ENCODE measurements at regions not wholly inside any gene's neighbourhood (a gene's known extent, or its start where the extent isn't known, plus 50 kb on each side); places are given as distances from the start of the nearest gene placed in this dataset.

- no peaks in the 10 kb centered on the region for H3K36me3 ChIP-seq (ENCODE audit: insufficient read depth, low read length)
- no peaks in the 10 kb centered on the region for H3K4me1 ChIP-seq (ENCODE audit: insufficient read depth, low read length)
- H3K9me3 ChIP-seq (ENCODE audit: low read length): no peaks in the 10 kb centered on the region
- H3K4me3 ChIP-seq (ENCODE audit: low read depth in 1 of 2, low read length in 2 of 2): no peak overlapping the region
- H3K27ac ChIP-seq (ENCODE audit: low read depth, low read length): no peak overlapping the region
- H3K9ac ChIP-seq (ENCODE audit: low read length): no peak overlapping the region
- no peaks in the 10 kb centered on the region for H3K27me3 ChIP-seq (ENCODE audit: control insufficient read depth in 1 of 2, insufficient read depth in 2 of 2, low read length in 2 of 2)
Measured at GRCh38 chr20:52379723-52380336, 188.3 kb upstream of the ZFP64 start.

DNA sequence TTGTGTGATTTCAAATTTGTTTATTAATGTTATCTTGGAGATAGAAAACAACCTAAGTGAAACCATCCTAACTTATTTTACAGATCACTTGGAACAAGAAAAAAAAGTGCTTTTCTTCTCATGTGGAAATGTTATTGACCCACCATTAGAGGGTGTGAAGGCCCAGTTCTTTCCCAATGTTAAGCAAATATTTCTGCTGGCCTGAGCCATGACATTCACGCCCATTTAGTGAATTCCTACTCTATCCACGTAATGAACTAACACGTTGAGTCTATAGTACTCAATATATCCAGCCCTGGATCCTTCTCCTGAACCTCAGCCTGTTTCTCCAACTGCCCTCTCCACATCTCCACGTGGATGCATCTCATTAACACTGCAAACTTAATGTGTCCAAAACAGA lies 180.6 kb upstream of the ZFP64 start:
- H3K9ac ChIP-seq (ENCODE audit: low read length): no peak overlapping the region
- no peak overlapping the region for H3K27ac ChIP-seq (ENCODE audit: low read depth, low read length)
- H3K4me1 ChIP-seq (ENCODE audit: insufficient read depth, low read length): no peaks in the 10 kb centered on the region
- no peaks in the 10 kb centered on the region for H3K27me3 ChIP-seq (ENCODE audit: control insufficient read depth in 1 of 2, insufficient read depth in 2 of 2, low read length in 2 of 2)
- no peaks in the 10 kb centered on the region for H3K9me3 ChIP-seq (ENCODE audit: low read length)
- H3K36me3 ChIP-seq (ENCODE audit: insufficient read depth, low read length): no peaks in the 10 kb centered on the region
- no peak overlapping the region for H3K4me3 ChIP-seq (ENCODE audit: low read depth in 1 of 2, low read length in 2 of 2)

DNA sequence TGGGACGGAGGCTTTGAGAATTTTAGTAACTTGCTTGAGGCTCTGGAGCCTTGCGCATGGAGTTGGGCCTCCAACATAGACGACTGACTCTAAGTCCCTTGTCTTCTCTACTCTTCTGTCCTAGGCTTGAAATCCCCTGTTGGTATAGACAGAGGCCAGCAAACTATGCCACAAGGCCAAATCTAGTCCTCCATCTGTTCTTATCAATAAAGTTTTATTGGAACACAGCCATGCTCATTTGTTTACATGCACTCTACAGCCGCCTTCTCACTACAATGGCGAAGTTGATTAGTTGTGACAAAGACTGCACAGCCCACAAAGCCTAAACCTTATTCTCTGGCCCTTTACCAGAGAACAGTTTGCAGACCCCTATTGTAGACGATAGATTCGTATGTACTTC lies 174.1 kb upstream of the ZFP64 start:
- Histone ChIP-seq H3K27ac (ENCODE audit: low read depth, low read length) (no peak overlapping the region), H3K4me3 (ENCODE audit: low read depth in 1 of 2, low read length in 2 of 2) (no peak overlapping the region)

GRCh38 chr20:52364405-52364804 lies 172.8 kb upstream of the ZFP64 start:
- no peaks in the 10 kb centered on the region for H3K9me3 ChIP-seq (ENCODE audit: low read length)
- H3K4me1 ChIP-seq (ENCODE audit: insufficient read depth, low read length): no peaks in the 10 kb centered on the region
- H3K27ac ChIP-seq (ENCODE audit: low read depth, low read length): no peak overlapping the region
- no peak overlapping the region for H3K9ac ChIP-seq (ENCODE audit: low read length)
- no peaks in the 10 kb centered on the region for H3K27me3 ChIP-seq (ENCODE audit: control insufficient read depth in 1 of 2, insufficient read depth in 2 of 2, low read length in 2 of 2)
- H3K36me3 ChIP-seq (ENCODE audit: insufficient read depth, low read length): no peaks in the 10 kb centered on the region
- H3K4me3 ChIP-seq (ENCODE audit: low read depth in 1 of 2, low read length in 2 of 2): no peak overlapping the region

More for the DNA sequence above, 174.1 kb upstream of the ZFP64 start:
- H3K36me3 ChIP-seq (ENCODE audit: insufficient read depth, low read length): no peaks in the 10 kb centered on the region
- H3K9ac ChIP-seq (ENCODE audit: low read length): no peak overlapping the region
- no peaks in the 10 kb centered on the region for H3K27me3 ChIP-seq (ENCODE audit: control insufficient read depth in 1 of 2, insufficient read depth in 2 of 2, low read length in 2 of 2)
- H3K9me3 ChIP-seq (ENCODE audit: low read length): no peaks in the 10 kb centered on the region
- no peaks in the 10 kb centered on the region for H3K4me1 ChIP-seq (ENCODE audit: insufficient read depth, low read length)

GRCh38 chr20:52361650-52362049 lies 170.1 kb upstream of the ZFP64 start:
- no peaks in the 10 kb centered on the region for H3K36me3 ChIP-seq (ENCODE audit: insufficient read depth, low read length)
- no peaks in the 10 kb centered on the region for H3K4me1 ChIP-seq (ENCODE audit: insufficient read depth, low read length)
- no peak overlapping the region for H3K4me3 ChIP-seq (ENCODE audit: low read depth in 1 of 2, low read length in 2 of 2)
- H3K9me3 ChIP-seq (ENCODE audit: low read length): no peaks in the 10 kb centered on the region
- H3K9ac ChIP-seq (ENCODE audit: low read length): no peak overlapping the region
- H3K27me3 ChIP-seq (ENCODE audit: control insufficient read depth in 1 of 2, insufficient read depth in 2 of 2, low read length in 2 of 2): no peaks in the 10 kb centered on the region
- H3K27ac ChIP-seq (ENCODE audit: low read depth, low read length): no peak overlapping the region

- Histone ChIP-seq H3K27ac (ENCODE audit: low read depth, low read length) (no peak overlapping the region), H3K27me3 (ENCODE audit: control insufficient read depth in 1 of 2, insufficient read depth in 2 of 2, low read length in 2 of 2) (no peaks in the 10 kb centered on the region), H3K9me3 (ENCODE audit: low read length) (no peaks in the 10 kb centered on the region), H3K9ac (ENCODE audit: low read length) (no peak overlapping the region), H3K4me1 (ENCODE audit: insufficient read depth, low read length) (no peaks in the 10 kb centered on the region), H3K4me3 (ENCODE audit: low read depth in 1 of 2, low read length in 2 of 2) (no peak overlapping the region), H3K36me3 (ENCODE audit: insufficient read depth, low read length) (no peaks in the 10 kb centered on the region)
Measured at GRCh38 chr20:52349806-52350205, 158.2 kb upstream of the ZFP64 start.

- Histone ChIP-seq H3K4me1 (ENCODE audit: insufficient read depth, low read length) (no peaks in the 10 kb centered on the region), H3K27me3 (ENCODE audit: control insufficient read depth in 1 of 2, insufficient read depth in 2 of 2, low read length in 2 of 2) (no peaks in the 10 kb centered on the region), H3K4me3 (ENCODE audit: low read depth in 1 of 2, low read length in 2 of 2) (no peak overlapping the region), H3K27ac (ENCODE audit: low read depth, low read length) (no peak overlapping the region), H3K36me3 (ENCODE audit: insufficient read depth, low read length) (no peaks in the 10 kb centered on the region), H3K9ac (ENCODE audit: low read length) (no peak overlapping the region), H3K9me3 (ENCODE audit: low read length) (no peaks in the 10 kb centered on the region)
Measured at GRCh38 chr20:52348434-52348833, 156.9 kb upstream of the ZFP64 start.

GRCh38 chr20:52346797-52347196 lies 155.2 kb upstream of the ZFP64 start:
- Histone ChIP-seq H3K36me3 (ENCODE audit: insufficient read depth, low read length) (no peaks in the 10 kb centered on the region), H3K9ac (ENCODE audit: low read length) (no peak overlapping the region), H3K4me3 (ENCODE audit: low read depth in 1 of 2, low read length in 2 of 2) (no peak overlapping the region), H3K9me3 (ENCODE audit: low read length) (no peaks in the 10 kb centered on the region), H3K27ac (ENCODE audit: low read depth, low read length) (no peak overlapping the region), H3K27me3 (ENCODE audit: control insufficient read depth in 1 of 2, insufficient read depth in 2 of 2, low read length in 2 of 2) (no peaks in the 10 kb centered on the region), H3K4me1 (ENCODE audit: insufficient read depth, low read length) (no peaks in the 10 kb centered on the region)

DNA sequence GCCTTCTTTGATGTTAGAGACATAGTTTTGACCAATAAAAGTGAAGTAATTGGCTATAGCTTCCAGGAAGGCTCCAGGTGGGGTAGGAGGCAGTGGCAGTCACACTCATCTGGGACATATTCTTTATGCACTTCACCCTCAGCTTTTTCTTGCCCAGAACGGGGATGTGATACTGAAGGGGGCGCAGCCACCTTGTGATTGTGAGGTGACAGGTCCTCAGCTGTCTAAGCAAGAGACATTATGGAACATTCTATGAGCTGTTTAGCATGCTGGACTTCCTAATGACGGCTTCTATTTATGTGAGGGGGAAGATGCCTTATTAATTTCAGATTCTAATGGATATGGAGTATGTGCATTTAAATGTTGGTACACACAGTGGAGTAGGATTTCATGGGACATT lies 151.3 kb upstream of the ZFP64 start:
- Histone ChIP-seq H3K4me3 (ENCODE audit: low read depth in 1 of 2, low read length in 2 of 2) (no peak overlapping the region), H3K9me3 (ENCODE audit: low read length) (no peaks in the 10 kb centered on the region), H3K9ac (ENCODE audit: low read length) (no peak overlapping the region), H3K27me3 (ENCODE audit: control insufficient read depth in 1 of 2, insufficient read depth in 2 of 2, low read length in 2 of 2) (no peaks in the 10 kb centered on the region), H3K4me1 (ENCODE audit: insufficient read depth, low read length) (no peaks in the 10 kb centered on the region), H3K27ac (ENCODE audit: low read depth, low read length) (no peak overlapping the region), H3K36me3 (ENCODE audit: insufficient read depth, low read length) (no peaks in the 10 kb centered on the region)

DNA sequence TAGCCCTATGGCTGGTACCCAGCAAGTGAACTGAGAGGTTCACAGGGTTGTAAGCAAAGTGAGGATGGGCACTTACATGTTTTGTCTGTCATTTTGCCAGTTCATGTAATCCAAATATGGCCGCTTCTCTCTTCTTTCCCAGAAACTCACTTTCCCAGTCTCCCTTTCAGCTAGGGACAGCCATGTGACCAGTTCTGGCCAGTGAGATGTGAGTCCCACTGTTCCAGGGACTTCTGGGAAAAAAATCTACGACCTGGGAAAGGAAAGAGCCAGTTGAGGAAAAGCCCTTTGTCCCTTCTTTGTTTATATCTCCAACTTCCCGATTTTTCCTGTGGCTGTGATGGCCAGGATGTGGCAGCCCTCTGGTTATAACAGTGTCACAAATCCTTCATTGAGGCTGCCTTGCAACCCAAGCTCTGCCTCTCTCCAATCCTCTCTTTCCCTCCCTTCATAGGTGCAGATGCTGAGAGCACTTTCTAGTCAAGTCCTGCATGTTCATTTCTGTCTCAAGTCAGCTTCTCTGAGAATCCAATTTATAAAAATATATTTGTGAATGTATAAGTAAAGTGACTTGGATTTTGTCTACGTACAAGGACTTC lies 148.6 kb upstream of the ZFP64 start:
- no peaks in the 10 kb centered on the region for H3K9me3 ChIP-seq (ENCODE audit: low read length)
- H3K4me3 ChIP-seq (ENCODE audit: low read depth in 1 of 2, low read length in 2 of 2): no peak overlapping the region
- no peaks in the 10 kb centered on the region for H3K4me1 ChIP-seq (ENCODE audit: insufficient read depth, low read length)
- no peak overlapping the region for H3K27ac ChIP-seq (ENCODE audit: low read depth, low read length)
- H3K27me3 ChIP-seq (ENCODE audit: control insufficient read depth in 1 of 2, insufficient read depth in 2 of 2, low read length in 2 of 2): no peaks in the 10 kb centered on the region
- no peaks in the 10 kb centered on the region for H3K36me3 ChIP-seq (ENCODE audit: insufficient read depth, low read length)
- no peak overlapping the region for H3K9ac ChIP-seq (ENCODE audit: low read length)

- Histone ChIP-seq H3K4me1 (ENCODE audit: insufficient read depth, low read length) (no peaks in the 10 kb centered on the region), H3K36me3 (ENCODE audit: insufficient read depth, low read length) (no peaks in the 10 kb centered on the region), H3K27me3 (ENCODE audit: control insufficient read depth in 1 of 2, insufficient read depth in 2 of 2, low read length in 2 of 2) (no peaks in the 10 kb centered on the region), H3K9ac (ENCODE audit: low read length) (no peak overlapping the region), H3K4me3 (ENCODE audit: low read depth in 1 of 2, low read length in 2 of 2) (no peak overlapping the region), H3K9me3 (ENCODE audit: low read length) (no peaks in the 10 kb centered on the region), H3K27ac (ENCODE audit: low read depth, low read length) (no peak overlapping the region)
Measured at GRCh38 chr20:52332649-52333250, 141.2 kb upstream of the ZFP64 start.

DNA sequence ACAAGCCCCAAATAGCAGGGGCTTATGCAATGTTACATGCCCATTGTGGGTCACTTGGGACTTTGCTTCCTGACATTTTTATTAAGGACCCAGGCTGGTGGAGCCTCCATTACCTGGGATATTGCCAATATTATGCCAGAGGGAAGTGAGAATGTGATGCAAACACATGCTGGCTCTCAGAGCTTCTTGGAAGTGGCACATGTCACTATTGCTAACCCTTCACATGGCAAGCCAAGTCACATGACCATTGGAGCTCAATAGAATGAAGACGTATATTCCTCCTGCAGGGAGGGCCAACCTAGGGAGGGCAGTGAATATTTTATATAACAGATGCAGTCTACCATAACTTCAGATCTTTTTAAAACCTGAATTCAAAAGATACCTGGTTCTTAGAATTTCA lies 140.7 kb upstream of the ZFP64 start:
- Histone ChIP-seq H3K27me3 (ENCODE audit: control insufficient read depth in 1 of 2, insufficient read depth in 2 of 2, low read length in 2 of 2) (no peaks in the 10 kb centered on the region), H3K9me3 (ENCODE audit: low read length) (no peaks in the 10 kb centered on the region), H3K9ac (ENCODE audit: low read length) (no peak overlapping the region), H3K4me1 (ENCODE audit: insufficient read depth, low read length) (no peaks in the 10 kb centered on the region), H3K36me3 (ENCODE audit: insufficient read depth, low read length) (no peaks in the 10 kb centered on the region), H3K4me3 (ENCODE audit: low read depth in 1 of 2, low read length in 2 of 2) (no peak overlapping the region), H3K27ac (ENCODE audit: low read depth, low read length) (no peak overlapping the region)
